ENCODE measurements at regions not wholly inside any gene's neighbourhood (a gene's known extent, or its start where the extent isn't known, plus 50 kb on each side); places are given as distances from the start of the nearest gene placed in this dataset.

DNA sequence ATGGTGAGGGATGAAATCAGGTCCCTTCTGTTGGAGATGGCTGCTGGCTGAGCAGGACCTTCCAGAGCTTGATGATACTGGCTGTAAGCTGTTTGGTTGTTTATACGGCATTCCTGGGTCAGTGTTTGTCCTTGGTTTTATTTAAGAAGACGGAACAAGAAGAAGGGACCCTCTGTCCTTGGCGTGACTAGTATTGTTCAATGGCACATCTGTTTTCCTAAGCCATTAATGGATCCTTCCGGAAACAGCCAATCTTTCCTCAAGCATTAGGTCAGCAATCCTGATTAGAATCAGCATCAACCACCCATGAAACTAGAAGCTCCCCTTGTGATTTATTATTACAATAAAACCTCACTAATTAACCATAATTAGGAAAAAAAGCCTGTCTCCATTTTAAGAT lies 128.7 kb upstream of the KIAA1217 start:
- ChIA-PET POLR2A (ENCODE audit: unreplicated experiment) (no interaction called here), CTCF (no interaction called here)
- Histone ChIP-seq H3K27me3 (ENCODE audit: insufficient read depth, low read depth) (no peaks in the 10 kb centered on the region), H3K4me2 (no peak overlapping the region), H4K20me1 (ENCODE audit: insufficient read depth) (no peaks in the 10 kb centered on the region), H3K79me2 (ENCODE audit: low read depth) (no peaks in the 10 kb centered on the region), H3F3A (ENCODE audit: insufficient read depth, low read depth) (no peaks in the 10 kb centered on the region), H2AFZ (no peak overlapping the region), H3K36me3 (ENCODE audit: low read depth) (no peaks in the 10 kb centered on the region), H3K9me3 (ENCODE audit: insufficient read depth, low read depth) (no peaks in the 10 kb centered on the region), H3K27ac (no peak overlapping the region), H3K4me1 (replicated peaks; ENCODE audit: insufficient read depth) (no peaks in the 10 kb centered on the region), H3K9me2 (ENCODE audit: insufficient read depth) (no peaks in the 10 kb centered on the region), H3K4me3 (no peak overlapping the region)
- TF ChIP-seq CTCF (conservative IDR thresholded peaks at IDR 0.05) (no peak), EZH2 (IDR thresholded peaks at IDR 0.05; ENCODE audit: low read depth) (no peak)
- BruUV-seq (replicated peaks), result no TSS peak
- intact Hi-C loops (cut with micrococcal nuclease; ENCODE audit: unreplicated experiment), result no loop called here
- DNase-seq, result no peak

- Histone ChIP-seq H3F3A (ENCODE audit: insufficient read depth, low read depth) (no peaks in the 10 kb centered on the region), H2AFZ (no peak overlapping the region), H3K36me3 (ENCODE audit: low read depth) (no peaks in the 10 kb centered on the region), H3K4me1 (replicated peaks; ENCODE audit: insufficient read depth) (no peaks in the 10 kb centered on the region), H3K9me2 (ENCODE audit: insufficient read depth) (no peaks in the 10 kb centered on the region), H3K79me2 (ENCODE audit: low read depth) (no peaks in the 10 kb centered on the region), H3K4me3 (no peak overlapping the region), H3K27ac (no peak overlapping the region), H4K20me1 (ENCODE audit: insufficient read depth) (no peaks in the 10 kb centered on the region), H3K9me3 (ENCODE audit: insufficient read depth, low read depth) (no peaks in the 10 kb centered on the region), H3K27me3 (ENCODE audit: insufficient read depth, low read depth) (no peaks in the 10 kb centered on the region), H3K4me2 (no peak overlapping the region)
- CTCF ChIA-PET, result no interaction called here
- no peak for TF ChIP-seq EZH2 (IDR thresholded peaks at IDR 0.05; ENCODE audit: low read depth)
- TF ChIP-seq CTCF (conservative IDR thresholded peaks at IDR 0.05), result no peak
- no TSS peak for BruUV-seq (replicated peaks)
- DNase-seq, result no peak
- POLR2A ChIA-PET (ENCODE audit: unreplicated experiment), result no interaction called here
- intact Hi-C loops (cut with micrococcal nuclease; ENCODE audit: unreplicated experiment), result no loop called here
Measured at GRCh38 chr10:24086296-24087086, 122.4 kb upstream of the KIAA1217 start.

DNA sequence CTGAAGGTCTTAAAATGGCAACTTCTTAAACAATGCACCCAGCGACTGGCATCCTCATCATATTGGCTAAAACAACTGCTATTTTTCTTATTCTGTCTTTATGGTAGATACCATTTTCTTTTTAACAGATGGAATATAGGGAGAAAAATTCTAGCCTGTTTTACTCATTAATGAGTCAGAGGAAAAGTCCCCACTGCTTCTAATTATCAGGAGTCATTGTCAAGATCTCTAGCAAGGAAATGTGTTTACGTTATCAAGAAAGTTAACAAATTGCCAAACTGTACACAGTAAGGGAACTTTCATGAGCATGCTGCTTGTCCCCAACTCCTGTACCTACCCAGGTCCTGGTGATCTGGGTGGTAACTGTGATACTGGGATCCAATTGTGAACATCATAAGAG lies 117.7 kb upstream of the KIAA1217 start:
- H3K9me3 ChIP-seq (ENCODE audit: insufficient read depth, low read depth), result no peaks in the 10 kb centered on the region
- POLR2A ChIA-PET (ENCODE audit: unreplicated experiment), result no interaction called here
- H3K4me2 ChIP-seq, result no peak overlapping the region
- BruUV-seq (replicated peaks), result no TSS peak
- H3F3A ChIP-seq (ENCODE audit: insufficient read depth, low read depth), result no peaks in the 10 kb centered on the region
- no peaks in the 10 kb centered on the region for H3K79me2 ChIP-seq (ENCODE audit: low read depth)
- H3K27ac ChIP-seq, result no peak overlapping the region
- CTCF ChIA-PET, result no interaction called here
- intact Hi-C loops (cut with micrococcal nuclease; ENCODE audit: unreplicated experiment), result no loop called here
- H3K36me3 ChIP-seq (ENCODE audit: low read depth), result no peaks in the 10 kb centered on the region
- no peak overlapping the region for H3K4me3 ChIP-seq
- H3K27me3 ChIP-seq (ENCODE audit: insufficient read depth, low read depth), result no peaks in the 10 kb centered on the region
- TF ChIP-seq CTCF (conservative IDR thresholded peaks at IDR 0.05) (no peak), EZH2 (IDR thresholded peaks at IDR 0.05; ENCODE audit: low read depth) (no peak)
- DNase-seq, result no peak
- no peaks in the 10 kb centered on the region for H4K20me1 ChIP-seq (ENCODE audit: insufficient read depth)
- H3K4me1 ChIP-seq (replicated peaks; ENCODE audit: insufficient read depth), result no peaks in the 10 kb centered on the region
- H2AFZ ChIP-seq, result no peak overlapping the region
- H3K9me2 ChIP-seq (ENCODE audit: insufficient read depth), result no peaks in the 10 kb centered on the region
